Hematopoietic multipotent progenitor cell treated with erythropoietin and hydrocortisone succinate and interleukin-3 and kit ligand, for 8 days (in vitro differentiated cells): ENCODE measurements at regions not wholly inside any gene's neighbourhood (a gene's known extent, or its start where the extent isn't known, plus 50 kb on each side); places are given as distances from the start of the nearest gene placed in this dataset.

Experiments
- DNase-seq: peaks from one replicate; pipeline ENCODE4 v3.0.0-alpha.2; 2015

- no peak for DNase-seq
Measured at GRCh38 chr5:89233462-89233861, 350.5 kb upstream of the MEF2C start.

- no peak for DNase-seq
Measured at GRCh38 chr5:89232139-89232603, 349.2 kb upstream of the MEF2C start.

GRCh38 chr5:89230178-89230577 is 347.2 kb upstream of the MEF2C start:
- DNase-seq: no peak

DNA sequence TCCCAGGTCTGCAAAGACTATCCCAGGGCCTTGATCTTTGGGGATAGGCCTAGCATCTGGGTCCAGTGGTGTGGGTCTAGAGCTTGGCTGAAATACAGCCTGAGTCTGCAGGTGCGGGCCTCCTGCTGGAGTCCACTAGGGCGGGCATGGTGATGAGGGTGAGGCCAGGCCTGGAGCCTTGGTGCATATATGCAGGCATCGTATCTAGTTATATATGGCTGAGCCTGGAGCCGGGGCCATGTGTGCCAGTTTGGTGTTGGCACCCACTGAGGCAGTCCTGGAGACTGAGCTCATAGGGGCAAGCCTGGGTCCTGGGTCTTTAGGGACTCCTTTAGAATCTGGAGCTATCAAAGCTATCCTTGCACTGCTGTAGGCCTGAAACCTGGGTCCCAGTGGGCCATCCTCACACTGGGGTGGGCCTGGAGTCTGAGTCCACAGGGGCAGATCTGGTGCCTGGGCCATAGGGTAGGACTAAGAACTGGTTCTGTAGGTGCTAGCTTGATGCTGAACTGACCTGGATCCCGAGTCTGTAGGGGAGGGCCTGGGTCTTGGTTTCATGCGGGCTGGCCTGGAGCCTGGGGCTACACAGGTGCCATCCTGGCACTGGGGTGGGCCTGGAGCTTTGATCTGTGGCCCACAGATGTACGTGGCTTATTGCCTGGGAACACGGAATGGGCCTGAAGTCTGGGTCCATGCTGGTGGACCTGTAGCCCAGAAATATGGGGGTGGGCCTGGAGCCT is 346.5 kb upstream of the MEF2C start:
- DNase-seq: no peak

DNA sequence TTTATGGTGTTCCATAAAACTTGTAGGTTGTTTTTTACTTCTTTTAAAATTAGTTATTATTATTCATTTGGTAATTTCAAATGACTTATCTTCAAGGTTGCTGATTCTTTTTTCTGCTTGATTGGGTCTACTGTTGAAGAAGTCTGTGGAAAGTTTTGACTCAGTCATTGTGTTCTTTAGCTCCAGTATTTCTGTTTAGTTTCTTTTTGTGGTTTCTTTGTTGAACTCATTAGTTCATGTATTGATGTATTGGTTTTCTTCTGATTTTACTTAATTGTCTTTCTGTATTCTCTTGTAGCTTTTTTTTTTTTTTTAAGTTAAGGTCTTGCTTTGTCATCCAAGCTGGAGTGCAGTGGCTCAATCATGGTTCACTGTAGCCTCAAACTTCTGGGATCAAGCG is 345.4 kb upstream of the MEF2C start:
- DNase-seq: no peak

DNA sequence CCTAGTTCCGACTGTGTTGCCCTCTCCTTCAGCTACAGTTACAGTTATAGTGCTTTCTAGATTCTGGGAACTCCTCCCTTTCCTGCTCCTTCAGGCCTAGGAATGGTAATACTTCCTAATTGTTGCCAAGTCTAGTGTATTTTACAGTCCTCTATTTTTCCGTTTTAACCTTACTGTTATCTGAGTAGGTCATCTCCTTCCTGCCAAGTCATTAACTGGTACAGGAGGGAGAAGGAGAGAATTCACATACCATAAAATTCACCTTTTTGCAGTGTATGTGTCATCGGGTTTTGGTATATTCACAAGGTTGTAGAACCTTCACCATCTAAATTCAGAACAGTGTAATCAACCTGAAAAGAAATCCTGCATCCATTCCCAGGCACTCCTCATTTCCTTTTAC is 335.4 kb upstream of the MEF2C start:
- DNase-seq: no peak

DNA sequence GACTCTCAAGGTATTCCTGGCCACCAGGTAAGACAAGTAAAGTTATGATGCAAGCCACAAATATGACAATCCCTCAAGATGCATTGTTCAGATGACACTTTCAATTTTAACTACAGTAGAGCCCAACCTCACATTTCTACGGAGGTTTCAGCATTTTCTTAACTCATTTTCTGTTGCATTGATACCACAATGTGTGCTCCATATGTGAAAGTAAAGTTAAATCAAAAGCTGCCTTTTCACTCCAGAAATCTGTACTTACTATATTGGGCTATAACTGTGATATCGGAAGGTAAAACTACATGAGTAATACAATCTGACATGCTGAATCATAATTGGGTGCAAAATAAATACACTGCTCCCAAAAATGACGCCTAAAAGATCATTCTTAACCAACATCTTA is 333.6 kb upstream of the MEF2C start:
- no peak for DNase-seq

- DNase-seq: no peak
Measured at GRCh38 chr5:89213573-89213972, 330.6 kb upstream of the MEF2C start.

DNA sequence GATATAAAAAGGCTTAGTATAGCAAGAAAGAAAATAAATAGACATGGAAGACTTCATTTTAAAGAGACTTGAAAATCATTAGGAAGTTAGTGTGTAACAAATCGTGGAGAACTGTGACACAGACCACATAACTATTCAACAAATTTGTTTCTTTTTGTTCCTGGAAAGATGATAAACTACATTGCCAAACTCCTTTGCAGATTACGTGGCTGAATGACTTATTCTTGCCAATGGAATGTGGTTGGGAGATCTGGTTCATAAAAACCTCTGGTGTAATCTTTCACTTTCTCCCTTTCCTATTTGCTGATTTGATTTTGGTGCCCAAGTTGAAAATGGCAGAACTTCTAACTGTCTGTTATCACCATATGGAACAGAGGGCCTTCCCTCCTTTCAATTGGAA is 328.9 kb upstream of the MEF2C start:
- DNase-seq: no peak

DNA sequence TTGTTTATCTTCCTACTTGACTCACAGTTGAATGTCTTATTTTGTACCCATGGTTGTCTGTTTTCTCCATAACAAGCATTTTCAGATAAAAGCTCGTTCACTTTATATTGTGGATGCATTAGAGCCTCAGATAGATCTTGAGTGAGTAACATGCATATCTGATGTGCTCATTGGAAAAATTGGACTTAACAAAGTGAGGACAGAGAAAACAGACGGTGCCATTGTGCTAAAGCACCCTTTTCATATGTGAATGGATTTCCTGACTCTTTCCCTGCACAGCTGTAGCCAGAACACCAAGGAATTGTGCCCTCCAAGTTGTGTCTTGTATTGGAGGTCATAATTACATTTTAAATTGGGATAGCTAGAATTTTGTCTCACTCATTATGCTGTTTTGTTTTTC is 325.8 kb upstream of the MEF2C start:
- no peak for DNase-seq

DNA sequence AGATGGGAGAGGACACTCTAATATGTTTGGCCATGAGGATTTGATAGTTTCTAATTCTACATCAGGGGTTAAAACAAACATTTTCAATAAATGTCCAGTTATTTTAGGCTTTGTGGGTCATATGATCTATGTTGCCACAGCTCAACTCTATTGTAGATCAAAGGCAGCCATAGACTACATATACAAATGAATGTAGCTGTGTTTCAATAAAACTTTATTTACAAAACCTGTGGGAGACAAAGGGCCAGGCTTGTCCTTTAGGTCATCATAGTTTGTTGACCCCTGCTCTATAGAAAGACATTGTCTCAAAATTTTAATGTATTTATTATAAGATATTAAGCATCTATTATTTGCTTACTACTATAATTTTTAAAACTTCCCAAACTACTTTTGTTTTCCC is 325.4 kb upstream of the MEF2C start:
- no peak for DNase-seq

- DNase-seq: no peak
Measured at GRCh38 chr5:89204756-89205155, 321.8 kb upstream of the MEF2C start.

DNA sequence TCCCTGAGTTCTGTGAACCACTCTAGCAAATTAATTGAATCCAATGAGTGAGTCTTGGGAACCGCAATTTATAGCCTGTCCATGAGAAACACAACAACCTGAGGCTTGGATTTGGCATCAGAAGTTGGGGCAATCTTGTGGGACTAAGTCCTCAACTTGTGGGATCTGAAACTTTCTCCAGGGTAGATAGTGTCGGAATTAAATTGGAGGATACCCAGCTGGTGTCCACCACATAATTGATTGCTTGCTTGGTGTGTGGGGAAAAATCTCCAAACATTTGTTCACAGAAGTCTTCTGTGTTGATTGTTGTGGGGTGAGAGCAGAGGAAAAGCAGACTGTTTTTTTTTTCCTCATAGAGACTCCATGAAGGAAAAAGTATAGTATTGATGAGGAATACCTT is 320.6 kb upstream of the MEF2C start:
- DNase-seq: no peak

- DNase-seq: no peak
Measured at GRCh38 chr5:89200899-89201298, 317.9 kb upstream of the MEF2C start.

- no peak for DNase-seq
Measured at GRCh38 chr5:89199306-89199705, 316.3 kb upstream of the MEF2C start.

GRCh38 chr5:89191374-89191773 is 308.4 kb upstream of the MEF2C start:
- DNase-seq: no peak

GRCh38 chr5:89190515-89191265 is 307.7 kb upstream of the MEF2C start:
- DNase-seq: no peak

- no peak for DNase-seq
Measured at GRCh38 chr5:89187883-89188465, 305.0 kb upstream of the MEF2C start.

DNA sequence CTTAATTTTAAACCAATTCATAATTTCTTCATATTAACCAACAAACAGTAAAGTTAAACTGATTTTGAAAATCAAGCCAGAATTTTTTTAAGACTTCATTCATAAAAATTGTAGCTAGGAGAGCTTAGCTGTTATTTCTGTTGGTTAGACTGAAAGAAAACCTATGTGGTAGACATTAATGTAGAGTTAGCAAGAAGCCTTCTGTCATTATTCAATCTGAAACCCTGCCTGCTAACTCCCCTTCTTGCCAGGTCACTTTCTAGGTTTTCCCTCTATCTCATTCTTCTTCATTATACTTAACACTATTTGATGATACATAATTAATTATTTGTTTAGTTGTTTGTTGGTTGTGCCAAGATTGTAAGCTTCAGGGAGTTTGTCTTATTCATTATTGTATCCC is 304.3 kb upstream of the MEF2C start:
- no peak for DNase-seq

DNA sequence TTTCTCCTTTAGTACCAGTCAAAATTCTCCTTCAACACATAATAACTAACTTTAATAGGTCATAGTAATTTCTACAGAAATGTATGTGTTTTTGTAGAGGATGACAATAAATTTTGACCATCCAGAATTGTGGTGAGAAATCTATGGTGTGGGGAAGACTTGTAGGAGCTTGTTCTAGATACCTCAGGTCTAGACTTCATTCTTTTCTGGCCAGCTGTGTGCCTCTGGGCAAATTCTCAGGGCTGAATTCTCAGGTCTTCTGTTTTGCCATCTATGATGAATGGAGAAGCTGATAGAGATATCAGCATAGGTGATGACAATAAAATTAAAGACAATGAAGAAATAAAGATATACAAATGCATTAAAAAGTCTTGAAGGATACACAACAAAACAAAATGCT is 298.6 kb upstream of the MEF2C start:
- DNase-seq: no peak

- DNase-seq: no peak
Measured at GRCh38 chr5:89179731-89180130, 296.7 kb upstream of the MEF2C start.

GRCh38 chr5:89178541-89178940 is 295.6 kb upstream of the MEF2C start:
- no peak for DNase-seq

- DNase-seq: no peak
Measured at GRCh38 chr5:89173528-89173927, 290.5 kb upstream of the MEF2C start.

GRCh38 chr5:89168766-89169165 is 285.8 kb upstream of the MEF2C start:
- no peak for DNase-seq
